ENCODE measurements at regions not wholly inside any gene's neighbourhood (a gene's known extent, or its start where the extent isn't known, plus 50 kb on each side); places are given as distances from the start of the nearest gene placed in this dataset.

DNA sequence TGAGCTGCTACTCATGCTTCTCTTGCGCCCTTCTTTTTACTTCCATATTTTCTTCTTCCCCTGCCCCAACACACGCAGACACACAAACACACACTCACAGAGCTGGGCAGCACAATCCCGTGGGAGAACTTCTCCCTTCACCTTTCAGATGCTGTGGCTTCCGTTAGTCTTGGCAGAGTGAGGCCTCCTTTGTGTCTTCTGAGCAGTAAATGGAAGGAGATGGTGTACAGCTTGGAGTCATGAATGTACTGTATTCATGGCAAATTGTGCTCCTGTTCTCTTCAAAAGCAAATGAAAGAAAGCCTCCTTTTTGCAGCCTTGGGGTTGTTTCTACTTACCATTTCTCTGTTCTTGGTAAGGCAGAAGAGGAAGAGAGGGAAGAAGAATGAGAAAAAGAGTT lies 456.6 kb upstream of the TLE4 start:
- no peak for DNase-seq

DNA sequence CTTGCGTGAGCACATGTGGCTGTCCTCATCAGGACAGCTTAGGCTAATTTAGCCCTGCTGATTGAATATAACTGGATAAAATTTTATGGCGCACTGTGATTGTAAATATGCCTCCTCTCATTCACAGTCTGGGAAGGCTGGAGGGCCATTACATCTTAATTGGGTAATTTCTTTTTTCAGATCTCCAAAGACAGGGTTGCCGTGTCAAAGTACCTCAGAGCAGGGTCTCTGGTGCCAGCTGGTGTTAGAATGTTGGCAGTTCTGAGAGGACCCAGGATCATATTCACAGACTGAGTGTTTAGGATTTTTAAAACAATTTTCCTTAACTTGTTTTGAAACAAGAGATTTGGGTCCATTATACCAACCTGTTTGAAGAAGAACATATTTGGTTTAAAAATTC lies 455.7 kb upstream of the TLE4 start:
- no peak for DNase-seq

DNA sequence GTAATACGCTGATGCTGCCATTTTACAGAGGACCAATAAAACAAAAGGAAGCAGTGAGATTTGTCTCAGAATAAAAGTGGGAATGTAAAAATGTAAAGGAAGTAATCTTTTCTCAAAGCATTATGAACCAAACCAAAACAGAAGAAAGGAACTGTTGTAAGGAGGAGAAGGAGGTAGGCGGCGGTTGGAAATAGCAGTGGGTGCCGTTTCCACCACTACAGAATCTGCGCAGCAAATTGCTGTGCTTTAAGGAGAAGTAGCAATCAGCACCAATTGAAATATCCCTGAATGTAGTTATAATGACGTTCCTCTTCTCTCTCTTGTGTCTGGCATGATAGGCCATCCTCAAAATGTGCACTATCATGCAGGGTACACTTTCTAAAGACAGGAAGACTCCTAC lies 455.1 kb upstream of the TLE4 start:
- DNase-seq = no peak

DNA sequence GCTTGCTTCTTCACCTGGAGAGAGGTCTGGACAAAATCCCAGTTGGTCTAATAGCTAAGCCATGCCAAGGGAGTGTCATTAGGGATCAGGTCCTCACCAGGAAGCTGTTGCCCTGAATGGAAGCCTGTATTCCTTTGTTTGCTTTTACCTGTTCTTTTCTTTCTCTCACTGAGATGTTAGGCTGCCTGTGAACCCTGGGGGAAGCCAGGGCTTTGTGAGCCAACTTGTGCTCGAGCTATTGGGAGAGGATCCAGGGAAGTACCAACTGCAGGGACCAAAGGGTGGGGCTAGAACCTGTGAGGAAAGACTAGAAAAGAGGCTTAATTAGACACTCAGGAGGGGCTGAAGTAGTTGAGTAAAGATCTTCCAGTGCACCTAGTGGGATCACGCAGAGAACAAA lies 451.2 kb upstream of the TLE4 start:
- no peak for DNase-seq

DNA sequence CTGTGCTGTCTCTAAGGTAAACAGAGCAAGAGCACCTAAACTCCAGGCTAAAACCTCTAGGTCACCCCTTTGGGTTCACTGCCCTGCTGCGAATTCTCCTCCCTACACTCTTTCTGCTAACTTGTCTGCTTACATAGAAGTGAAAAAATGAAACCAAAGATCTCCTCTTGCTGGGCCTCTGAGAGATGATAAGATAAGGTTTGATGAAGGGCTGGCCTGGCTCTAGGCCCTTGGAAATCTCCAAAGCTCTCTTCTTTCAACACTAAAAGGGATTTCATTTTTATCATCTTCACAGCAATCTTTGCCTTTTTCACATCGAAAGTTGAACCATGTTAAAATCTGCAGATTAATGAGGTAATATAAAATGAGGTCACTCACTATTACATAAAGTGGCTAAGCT lies 450.8 kb upstream of the TLE4 start:
- no peak for DNase-seq

DNA sequence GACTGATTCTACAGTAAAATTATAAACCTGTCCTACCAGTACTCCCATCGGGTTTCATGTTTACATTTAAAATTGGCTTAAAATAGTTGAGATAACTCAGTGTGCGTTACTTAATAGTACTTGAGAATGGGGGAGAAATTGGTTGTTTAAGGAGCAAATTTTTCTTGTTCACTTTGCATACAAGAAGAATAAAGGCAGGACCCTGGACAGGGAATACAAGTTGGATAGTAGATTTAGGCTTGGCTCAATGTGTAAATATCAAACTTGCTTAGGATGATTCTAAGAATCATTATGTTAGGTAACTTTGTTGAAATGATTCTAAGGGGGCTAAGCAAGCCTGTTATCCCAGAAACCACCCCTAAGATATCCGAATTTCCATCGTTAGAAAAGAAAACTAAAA lies 448.4 kb upstream of the TLE4 start:
- no peak for DNase-seq

DNA sequence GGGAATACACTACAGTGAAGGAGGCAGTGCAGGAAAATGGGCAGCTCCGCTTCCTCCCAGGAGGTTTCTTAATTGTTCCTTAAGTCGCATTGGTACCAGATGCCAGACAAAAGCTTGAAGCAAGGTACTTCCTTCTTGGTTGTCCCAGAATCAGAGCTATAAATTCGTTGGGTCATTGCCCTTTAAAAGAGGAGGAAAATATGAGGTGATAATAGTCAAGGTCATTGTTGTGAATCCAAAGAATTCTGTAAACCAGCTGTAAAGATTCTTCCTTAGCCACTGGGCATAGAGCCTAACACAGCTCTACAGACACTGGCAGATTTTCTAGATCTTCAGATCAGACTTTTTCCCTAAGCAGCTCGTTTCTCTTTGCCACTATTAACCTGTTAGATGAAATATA lies 444.1 kb upstream of the TLE4 start:
- no peak for DNase-seq

DNA sequence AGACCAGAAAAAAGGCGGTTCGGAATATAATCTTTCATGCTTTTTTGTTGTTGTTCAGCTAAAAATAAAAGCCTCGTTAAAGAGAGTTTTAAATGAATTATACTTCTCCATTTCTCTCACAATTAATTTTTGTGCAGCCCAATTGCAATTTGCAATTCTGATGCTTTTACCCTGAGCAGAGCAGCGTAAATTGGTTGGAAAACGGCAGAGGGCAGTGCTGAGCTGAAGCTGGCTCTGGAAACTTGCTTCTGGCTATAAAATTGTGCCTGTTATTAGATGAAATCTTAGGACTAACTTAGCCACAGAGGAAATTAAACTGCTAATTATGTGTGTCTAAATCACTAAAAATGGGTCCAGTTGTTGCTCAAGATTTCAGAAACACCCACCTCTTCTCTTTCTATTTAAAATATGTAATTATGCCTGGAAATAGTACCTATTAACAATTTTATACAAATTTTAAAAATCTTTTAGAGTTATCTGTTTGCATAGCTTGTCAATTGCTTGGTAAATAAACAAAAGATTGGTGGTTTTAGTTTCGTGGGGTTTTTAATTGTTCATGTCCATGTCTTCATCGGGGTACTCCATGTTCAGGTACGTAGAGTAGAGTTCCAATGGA lies 441.8 kb upstream of the TLE4 start:
- no peak for DNase-seq

DNA sequence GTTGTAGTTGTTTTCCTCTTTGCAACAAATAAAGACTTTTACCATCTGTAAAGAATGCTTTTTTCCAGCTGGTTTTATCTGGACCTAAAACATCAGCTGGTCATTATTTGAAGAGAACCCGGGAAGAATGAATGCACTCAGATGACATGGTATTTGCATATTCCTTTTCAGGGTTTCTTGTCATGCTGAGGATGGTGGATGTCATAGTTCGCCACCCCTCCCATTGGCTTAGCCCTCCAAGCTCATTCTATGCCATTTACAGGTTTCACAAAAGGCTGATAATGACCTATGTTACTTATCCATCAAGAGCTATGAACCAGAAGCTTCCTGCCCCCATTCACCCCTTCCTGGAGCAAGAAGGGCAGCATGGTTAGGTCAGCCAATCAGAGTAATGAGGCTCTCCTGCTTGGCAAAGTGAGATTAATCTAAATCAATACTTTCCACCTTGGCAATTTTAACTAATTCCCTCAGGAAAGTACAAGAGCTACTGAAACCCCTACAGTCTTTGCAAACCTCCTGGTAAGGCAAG lies 440.5 kb upstream of the TLE4 start:
- DNase-seq = no peak

DNA sequence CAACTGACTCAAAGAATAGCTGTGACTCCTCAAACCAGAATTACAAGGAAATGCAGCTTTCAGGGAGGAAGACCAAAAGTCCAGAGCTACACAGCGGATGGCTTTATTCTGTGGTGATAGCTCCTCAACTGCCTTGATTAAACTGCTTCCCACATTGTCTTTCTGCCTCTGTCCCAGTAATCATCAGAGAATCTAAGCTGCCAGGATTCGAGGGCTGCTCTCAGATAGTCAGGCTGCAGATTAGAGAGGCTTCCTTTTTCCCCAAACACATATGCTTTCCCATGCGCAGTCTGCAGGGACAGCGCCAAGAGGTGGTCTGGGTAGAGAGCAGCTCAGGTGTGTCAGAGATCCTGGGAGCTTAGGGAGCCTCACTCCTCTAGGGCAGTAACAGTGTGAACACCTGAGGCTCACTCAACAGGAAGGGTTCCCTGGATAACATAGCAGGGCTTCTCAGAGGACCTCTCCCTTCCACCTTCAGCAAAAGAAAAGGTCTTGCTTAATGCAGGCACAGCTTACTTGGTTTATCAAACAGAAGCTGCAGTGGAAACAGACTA lies 439.9 kb upstream of the TLE4 start:
- no peak for DNase-seq

DNA sequence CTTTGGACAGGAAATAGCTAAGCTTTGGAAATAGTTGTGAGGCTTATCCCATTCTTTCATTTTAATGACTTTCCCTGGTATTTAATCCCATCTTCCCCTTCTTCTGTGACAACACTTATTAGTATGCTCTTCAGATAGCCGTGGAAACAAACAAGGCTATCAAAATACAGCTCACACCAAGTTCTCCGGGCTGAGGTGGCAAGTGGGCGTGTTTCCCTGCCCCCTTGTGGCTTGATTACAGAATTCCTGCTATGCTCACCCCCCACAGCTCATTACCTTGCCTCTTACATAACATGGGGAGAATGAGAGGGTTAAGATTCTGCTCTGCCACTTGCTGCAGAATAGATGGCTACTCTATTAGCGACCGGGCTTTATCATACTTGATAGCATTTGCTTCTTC lies 437.1 kb upstream of the TLE4 start:
- no peak for DNase-seq

DNA sequence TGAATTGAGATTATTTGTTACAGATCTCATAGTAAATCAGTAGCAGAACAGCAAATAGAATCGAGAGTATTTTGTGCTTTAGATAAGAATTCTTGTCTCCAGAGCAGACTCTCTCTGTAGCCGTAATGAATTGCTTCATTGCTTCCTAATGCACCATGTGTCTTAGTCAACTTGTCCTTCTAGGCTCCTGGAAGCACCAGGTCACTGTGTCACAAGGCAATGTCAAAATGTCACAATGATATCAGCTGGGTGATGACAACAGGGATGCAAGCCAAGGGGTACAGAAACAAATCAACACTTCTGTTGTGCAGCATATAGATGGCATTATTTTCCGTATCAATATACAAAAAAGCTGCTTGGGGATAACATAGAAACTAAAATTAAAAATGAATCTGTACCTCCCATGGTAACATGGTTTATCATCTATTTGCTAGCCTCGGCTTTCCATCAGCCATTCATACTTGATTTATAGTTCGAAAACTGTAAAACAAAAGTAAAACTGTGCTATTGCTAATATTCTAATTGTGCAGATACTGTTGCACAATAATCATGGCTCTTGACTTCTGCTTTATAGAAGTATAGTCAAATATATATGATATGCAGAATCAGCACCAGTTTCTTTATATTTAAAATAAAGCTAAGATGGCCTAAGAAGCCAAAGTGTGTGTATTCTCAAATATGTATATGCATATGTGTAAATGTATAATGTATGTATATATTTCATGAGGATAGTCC lies 435.9 kb upstream of the TLE4 start:
- no peak for DNase-seq

DNA sequence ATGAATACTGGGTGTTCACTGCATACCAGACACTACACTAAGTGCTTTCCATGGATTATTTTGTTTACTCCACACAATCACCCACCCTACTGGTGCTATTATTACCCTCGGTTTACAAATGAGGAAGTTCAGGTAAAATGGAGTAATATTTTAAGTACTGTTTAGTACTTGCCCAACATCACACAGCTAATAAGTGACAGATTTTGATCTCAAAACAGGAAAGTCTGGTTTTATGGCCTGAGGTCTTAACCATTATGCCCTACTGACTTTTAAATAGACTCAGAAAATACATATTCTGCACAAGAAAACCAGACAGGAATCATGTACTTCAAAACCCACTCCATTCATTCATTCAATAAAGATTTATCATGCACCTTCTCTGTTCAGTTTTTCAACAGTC lies 431.0 kb upstream of the TLE4 start:
- no peak for DNase-seq

DNA sequence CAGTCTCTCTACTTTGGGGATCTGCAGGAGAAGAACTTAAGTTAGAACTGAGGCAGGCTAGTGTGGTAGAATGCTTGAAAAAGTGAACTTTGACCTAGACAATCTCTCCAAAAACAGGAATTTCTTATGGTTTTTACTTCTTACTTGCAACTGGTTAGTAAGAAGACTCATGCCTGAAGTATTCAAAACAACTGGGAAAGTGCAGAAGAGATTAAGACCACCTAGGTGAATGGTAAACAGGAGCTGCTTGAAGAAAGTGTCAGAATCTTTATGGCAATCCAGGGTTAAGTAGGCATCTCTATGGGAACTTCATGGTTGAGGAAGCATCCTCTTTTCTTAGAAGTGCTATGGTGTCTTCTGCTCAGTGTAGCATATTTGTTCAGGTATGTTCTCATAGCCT lies 428.6 kb upstream of the TLE4 start:
- DNase-seq = no peak

DNA sequence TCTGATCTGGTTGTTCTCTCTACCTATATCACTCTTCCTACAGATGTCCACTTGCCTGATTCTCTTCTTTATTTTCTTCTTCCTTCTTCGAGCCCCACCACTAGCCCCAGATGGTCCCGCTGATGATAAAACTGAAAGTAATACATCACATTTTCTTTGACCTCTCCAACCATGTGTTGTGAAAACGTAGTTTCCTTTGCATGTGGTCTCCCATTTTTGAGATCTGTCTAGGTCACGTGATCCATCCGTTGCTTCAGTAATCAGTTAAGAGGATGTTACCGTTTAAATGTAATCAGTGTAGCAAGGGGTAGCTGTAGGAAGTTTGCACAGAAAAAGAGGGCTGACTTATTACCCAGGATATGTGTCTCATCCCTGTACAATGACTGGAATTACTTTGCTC lies 426.3 kb upstream of the TLE4 start:
- no peak for DNase-seq

DNA sequence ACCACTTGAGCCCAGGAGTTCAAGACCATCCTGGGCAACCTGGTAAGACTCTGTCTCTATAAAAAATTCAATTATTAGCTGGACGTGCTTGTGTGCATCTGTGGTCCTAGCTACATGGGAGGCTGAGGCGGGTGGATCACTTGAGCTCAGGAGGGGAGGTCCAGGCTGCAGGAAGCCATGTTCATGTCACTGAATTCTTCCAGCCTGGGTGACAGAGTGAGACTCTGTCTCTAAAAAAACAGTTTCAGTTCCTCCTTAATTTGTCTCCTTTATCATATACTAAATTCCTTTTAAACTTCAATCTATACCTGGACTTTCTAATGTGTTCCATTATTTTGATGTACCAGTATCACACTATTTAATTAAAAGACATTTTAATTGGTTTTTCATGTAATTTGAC lies 422.2 kb upstream of the TLE4 start:
- DNase-seq = no peak

DNA sequence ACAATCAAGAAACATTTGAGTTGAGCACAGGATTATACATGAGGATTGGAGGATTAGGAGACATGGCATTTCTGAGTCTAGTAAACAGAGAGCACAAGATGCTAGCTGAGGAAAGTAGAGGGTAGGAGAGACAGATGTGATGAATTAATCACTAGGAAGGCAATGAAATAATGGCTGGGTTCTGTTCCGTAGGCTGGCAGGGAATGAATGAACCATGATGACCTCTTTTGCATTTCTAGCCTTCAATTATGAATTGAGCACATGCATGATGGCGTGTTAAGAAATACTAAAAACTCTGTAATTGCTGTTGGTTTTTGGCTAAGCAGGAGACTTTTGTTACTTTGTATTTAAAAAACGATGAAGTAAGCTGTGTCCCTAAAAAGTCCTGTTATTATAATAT lies 420.0 kb upstream of the TLE4 start:
- DNase-seq = no peak

DNA sequence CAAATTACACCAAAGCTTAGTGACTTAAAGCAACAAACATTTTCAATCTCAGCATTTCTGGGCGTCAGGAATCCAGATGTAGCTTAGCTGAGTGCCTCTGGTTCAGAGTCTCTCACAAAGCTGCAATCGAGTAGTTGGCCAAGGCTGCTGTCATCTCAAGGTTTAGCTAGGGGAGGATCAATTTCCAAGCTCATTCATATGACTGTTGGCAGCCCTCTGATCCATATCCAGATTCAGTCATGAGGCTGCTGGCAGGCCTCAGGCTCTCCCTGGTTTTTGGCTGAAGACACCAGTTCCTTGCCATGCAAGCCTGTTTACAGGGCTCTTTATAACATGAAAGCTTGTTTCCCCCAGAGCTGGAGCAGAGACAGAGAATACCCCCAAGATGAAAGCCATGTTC lies 419.5 kb upstream of the TLE4 start:
- DNase-seq = no peak

DNA sequence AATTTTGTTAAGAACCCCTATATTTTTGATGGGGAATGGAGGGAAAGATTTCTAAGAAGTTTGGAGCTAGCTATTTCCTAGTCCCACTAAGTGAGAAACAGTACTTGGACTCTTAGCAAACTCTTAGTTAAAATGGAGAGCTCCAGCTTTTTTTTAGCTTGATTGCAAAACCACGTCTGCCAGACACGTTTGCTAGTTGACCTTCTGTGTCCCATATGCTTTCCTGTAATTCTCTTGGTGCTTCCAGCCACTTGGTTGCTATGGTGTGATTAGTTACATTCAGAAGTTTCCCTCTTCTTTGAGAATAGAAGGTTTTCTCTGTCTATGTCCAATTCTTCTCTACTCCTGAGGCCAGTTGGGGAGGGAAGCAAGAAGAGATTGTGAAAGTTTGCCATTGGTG lies 417.0 kb upstream of the TLE4 start:
- no peak for DNase-seq

DNA sequence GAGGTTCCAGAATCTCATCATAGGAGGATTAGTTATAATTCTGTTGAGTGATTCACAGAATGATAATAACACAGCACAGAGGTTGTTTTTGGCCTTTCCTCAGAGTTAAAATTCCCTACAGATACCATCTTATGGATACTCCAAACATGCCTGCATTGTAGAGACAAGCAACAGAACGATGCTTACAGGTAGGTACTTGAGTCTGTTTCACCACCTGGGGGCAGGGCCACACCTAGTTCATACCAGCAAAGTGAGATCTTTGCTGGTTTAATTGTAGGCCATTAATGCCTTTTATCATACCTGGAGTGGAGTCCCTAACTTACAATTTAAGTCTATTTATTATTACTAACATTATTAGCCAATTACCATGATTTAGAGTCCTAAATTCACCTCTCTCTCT lies 416.5 kb upstream of the TLE4 start:
- DNase-seq = no peak

DNA sequence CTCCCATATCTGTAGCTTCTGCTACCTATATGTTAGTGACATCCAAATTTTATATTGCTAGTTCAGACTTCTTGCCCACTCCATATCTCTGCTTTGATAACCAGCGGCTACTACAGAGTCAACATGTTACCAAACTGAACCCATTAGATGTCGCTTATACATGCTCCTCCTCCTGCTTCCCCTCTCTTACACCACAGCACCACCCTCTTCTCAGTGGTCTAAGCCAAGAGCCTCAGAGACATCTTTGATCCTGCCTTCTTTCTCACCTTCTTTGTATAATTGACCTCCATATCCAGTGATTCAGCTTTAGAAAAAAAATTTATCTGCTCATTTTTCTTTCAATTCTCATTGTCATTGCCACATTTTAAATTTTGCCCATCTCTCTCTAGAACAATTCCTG lies 408.2 kb upstream of the TLE4 start:
- DNase-seq = no peak

DNA sequence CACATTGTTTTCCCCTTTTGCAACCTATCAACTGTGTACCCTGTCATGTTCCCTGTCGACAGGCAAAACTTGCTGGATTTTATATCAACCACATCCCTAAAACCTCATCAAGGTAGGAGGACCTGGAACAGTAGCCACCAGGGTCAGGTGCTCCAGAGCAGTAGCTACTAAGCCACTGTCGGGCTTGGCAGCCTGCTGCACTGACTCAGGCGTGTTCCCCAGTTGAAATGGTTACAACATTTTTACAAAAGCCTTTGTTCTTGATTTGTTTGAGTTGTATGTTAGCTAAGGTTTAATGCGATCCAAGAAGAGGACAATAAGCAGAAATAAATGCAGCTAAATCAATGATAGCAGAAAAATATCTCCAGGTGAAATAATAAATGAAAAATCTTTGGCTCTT lies 407.4 kb upstream of the TLE4 start:
- no peak for DNase-seq

DNA sequence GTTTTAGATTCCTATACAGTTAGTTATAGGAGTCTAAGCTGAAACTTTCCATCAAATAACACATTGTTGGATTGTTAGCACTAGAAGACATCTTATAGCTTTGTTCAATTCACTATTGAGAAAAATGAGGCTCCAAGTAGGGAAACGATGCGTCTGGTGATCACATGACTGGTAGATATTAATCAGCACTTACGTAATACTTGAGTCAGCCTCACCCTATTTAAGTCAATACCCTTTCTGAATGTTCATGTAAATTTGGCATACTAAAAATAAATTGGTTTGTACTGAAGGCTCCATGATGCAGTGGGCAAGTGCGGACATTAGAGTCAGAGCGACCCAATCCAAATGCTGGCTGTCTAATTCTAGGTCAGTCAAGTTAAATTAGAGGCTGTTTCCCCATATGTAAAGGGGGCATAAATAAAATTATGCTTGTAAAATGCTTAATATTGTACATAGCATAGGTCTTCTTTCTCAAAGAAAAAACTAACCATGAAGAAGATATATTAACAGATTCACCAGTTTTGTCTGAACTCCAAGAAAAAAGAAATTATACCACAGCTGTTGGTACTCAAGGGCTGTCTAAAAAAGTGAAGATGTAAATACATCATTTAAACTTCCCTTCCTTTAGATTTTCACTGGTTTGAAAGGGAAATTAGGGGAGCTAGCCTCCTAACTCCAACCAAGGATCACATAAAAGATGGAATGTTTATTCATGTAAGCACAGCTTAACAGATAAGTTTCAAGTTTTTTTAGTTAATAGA lies 406.6 kb upstream of the TLE4 start:
- no peak for DNase-seq

DNA sequence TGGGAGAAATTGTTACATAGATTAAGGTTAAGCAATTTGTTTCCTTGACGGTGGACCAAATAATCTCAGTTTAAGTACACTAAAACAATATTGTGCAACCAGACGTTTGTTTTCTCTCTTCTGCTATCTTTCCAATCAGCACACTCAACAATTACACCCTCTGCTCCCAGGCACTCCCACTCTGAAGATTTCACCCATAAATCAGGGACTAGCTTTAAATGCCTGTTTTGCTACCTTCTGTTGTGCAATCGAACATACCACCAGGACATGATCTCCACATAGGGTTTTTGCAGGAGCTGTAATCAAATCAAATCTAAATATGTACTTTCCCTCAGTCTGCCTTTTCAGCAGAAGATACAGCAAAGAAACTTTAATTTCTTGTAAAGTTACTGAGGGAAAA lies 405.8 kb upstream of the TLE4 start:
- no peak for DNase-seq
